Peyer's patch (tissue), 4 donors: ENCODE measurements at regions not wholly inside any gene's neighbourhood (a gene's known extent, or its start where the extent isn't known, plus 50 kb on each side); places are given as distances from the start of the nearest gene placed in this dataset.

Experiments
- CTCF ChIP-seq, 6 experiments: fragments of 450-650 bp in 4 of 6; fragments of 200-600 bp in 2 of 6; sonication (generic) in 1 of 6; IDR thresholded peaks; one replicate each; pipeline ENCODE4 v1.5.1; 2017 to 2019; ENCODE audit warnings: antibody characterized with exemption in 6 of 6, mild to moderate bottlenecking in 3 of 6, moderate library complexity in 1 of 6
- POLR2A ChIP-seq, 2 donors: fragments of 450-650 bp; IDR thresholded peaks; one replicate each; pipeline ENCODE4 v1.5.1; 2017; ENCODE audit warnings: antibody characterized with exemption in 2 of 2, mild to moderate bottlenecking in 2 of 2, moderate library complexity in 2 of 2

DNA sequence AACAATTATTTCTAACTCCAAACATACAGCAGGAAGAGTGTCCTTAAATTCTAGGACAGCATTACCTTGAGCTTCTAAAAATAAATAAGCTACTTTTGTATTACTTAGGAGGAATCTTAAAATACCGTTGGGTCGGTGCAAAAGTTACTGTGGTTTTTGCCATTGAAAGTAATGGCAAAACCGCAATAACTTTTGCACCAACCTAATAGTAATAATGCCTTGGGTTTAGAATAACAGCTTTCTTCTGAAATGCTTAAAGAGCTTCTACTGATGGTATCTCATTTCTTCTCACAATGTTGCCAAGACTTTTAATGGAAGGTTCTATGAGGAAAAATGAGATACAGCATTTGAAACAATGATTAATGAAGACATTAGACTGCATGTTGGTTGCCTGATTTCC is 179.9 kb downstream of the SEC16B start:
- no peak for TF ChIP-seq POLR2A (IDR thresholded peaks at IDR 0.05)
- TF ChIP-seq CTCF (IDR thresholded peaks at IDR 0.05): no peak
